Spleen (tissue), 7 donors: ENCODE measurements at regions not wholly inside any gene's neighbourhood (a gene's known extent, or its start where the extent isn't known, plus 50 kb on each side); places are given as distances from the start of the nearest gene placed in this dataset.

Experiments
- POLR2A ChIP-seq, 3 donors: fragments of 450-650 bp; IDR thresholded peaks; one replicate each; pipeline ENCODE4 v1.5.1; 2017; ENCODE audit warnings: antibody characterized with exemption in 3 of 3, mild to moderate bottlenecking in 1 of 3
- POLR2AphosphoS5 ChIP-seq, 3 donors: sonication (generic); formaldehyde crosslinking; IDR thresholded peaks; one replicate each; pipeline ENCODE4 v1.5.1; 2017; ENCODE audit warnings: antibody characterized with exemption in 3 of 3
- TF ChIP-seq, protein P1 (sequence below), 11 experiments: fragments of 200-600 bp in 7 of 11; fragments of 450-650 bp in 4 of 11; sonication (generic) in 4 of 11; IDR thresholded peaks in 8 of 11; conservative IDR thresholded peaks in 3 of 11; 1 replicate in 7 of 11; 2 replicates in 4 of 11; pipeline versions ENCODE4 v1.4.0 to v1.8.0; 2016 to 2021; ENCODE audit warnings: antibody characterized with exemption in 11 of 11, inconsistent platforms in 4 of 11, mild to moderate bottlenecking in 1 of 11
- donor health status: DM: no; HTN: no; CAD: no; lungs with moderate emphysema.
- donor health status: DM: no; HTN: no; CAD: no.
- donor health status: DM: no; HTN: no; CAD: no.

DNA sequence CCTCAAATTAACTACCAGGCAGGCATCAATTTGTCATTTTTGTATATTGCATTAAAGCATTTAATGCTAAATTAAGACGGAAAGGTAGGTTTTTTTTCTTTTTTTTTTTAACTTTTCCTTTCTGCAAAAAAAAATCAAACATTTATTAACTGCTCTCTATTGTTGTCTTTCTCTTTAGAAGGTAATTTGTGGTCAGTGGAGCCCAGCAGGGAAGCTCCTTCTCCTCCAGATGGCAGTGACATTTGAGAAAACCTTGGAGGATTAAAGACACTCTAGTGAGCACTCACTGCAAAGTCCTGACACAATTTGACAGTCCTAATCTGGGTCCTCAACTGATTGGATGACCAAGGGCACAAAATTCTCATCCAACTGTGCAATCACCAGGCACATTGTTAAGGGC lies 102.4 kb downstream of the SLIT2 start:
- TF ChIP-seq, protein P1, sequence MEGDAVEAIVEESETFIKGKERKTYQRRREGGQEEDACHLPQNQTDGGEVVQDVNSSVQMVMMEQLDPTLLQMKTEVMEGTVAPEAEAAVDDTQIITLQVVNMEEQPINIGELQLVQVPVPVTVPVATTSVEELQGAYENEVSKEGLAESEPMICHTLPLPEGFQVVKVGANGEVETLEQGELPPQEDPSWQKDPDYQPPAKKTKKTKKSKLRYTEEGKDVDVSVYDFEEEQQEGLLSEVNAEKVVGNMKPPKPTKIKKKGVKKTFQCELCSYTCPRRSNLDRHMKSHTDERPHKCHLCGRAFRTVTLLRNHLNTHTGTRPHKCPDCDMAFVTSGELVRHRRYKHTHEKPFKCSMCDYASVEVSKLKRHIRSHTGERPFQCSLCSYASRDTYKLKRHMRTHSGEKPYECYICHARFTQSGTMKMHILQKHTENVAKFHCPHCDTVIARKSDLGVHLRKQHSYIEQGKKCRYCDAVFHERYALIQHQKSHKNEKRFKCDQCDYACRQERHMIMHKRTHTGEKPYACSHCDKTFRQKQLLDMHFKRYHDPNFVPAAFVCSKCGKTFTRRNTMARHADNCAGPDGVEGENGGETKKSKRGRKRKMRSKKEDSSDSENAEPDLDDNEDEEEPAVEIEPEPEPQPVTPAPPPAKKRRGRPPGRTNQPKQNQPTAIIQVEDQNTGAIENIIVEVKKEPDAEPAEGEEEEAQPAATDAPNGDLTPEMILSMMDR (IDR thresholded peaks at IDR 0.05 in 8 of 11, conservative IDR thresholded peaks at IDR 0.05 in 3 of 11) = no peak
- TF ChIP-seq POLR2A (IDR thresholded peaks at IDR 0.05) (no peak), POLR2AphosphoS5 (IDR thresholded peaks at IDR 0.05) (no peak)
